ENCODE measurements at regions not wholly inside any gene's neighbourhood (a gene's known extent, or its start where the extent isn't known, plus 50 kb on each side); places are given as distances from the start of the nearest gene placed in this dataset.

GRCh38 chrX:2584251-2585157 lies 83.7 kb upstream of the DHRSX start:
- Histone ChIP-seq H3K9me3 (no peaks in the 10 kb centered on the region), H3K4me3 (no peak overlapping the region), H3K27ac (no peak overlapping the region), H3K36me3 (no peaks in the 10 kb centered on the region), H3K27me3 (replicated peaks; ENCODE audit: insufficient read depth) (no peaks in the 10 kb centered on the region), H3K4me1 (ENCODE audit: control insufficient read depth in 1 of 2, low read depth in 2 of 2) (peaks cover 0 to 14% of the 10 kb centered on the region in 2 donors)
- no peak for DNase-seq (ENCODE audit: low spot score)
- no peak for TF ChIP-seq CTCF (IDR thresholded peaks at IDR 0.05)
- no peak for ATAC-seq (ENCODE audit: insufficient number of reproducible peaks, low FRiP score, low read depth)

- H3K9me3 ChIP-seq: no peaks in the 10 kb centered on the region
- no peak for DNase-seq (ENCODE audit: low spot score)
- no peak for TF ChIP-seq CTCF (IDR thresholded peaks at IDR 0.05)
- H3K27ac ChIP-seq: no peak overlapping the region
- H3K4me1 ChIP-seq (ENCODE audit: control insufficient read depth in 1 of 2, low read depth in 2 of 2): peaks cover 0 to 14% of the 10 kb centered on the region in 2 donors
- H3K36me3 ChIP-seq: no peaks in the 10 kb centered on the region
- H3K27me3 ChIP-seq (replicated peaks; ENCODE audit: insufficient read depth): no peaks in the 10 kb centered on the region
- no peak for ATAC-seq (ENCODE audit: insufficient number of reproducible peaks, low FRiP score, low read depth)
- peak overlapping the region; percentile 19 for H3K4me3 ChIP-seq
Measured at GRCh38 chrX:2583194-2584162, 82.7 kb upstream of the DHRSX start.

- ATAC-seq (ENCODE audit: insufficient number of reproducible peaks, low FRiP score, low read depth): no peak
- Histone ChIP-seq H3K4me1 (ENCODE audit: control insufficient read depth in 1 of 2, low read depth in 2 of 2) (peaks cover 0 to 14% of the 10 kb centered on the region in 2 donors), H3K27me3 (replicated peaks; ENCODE audit: insufficient read depth) (no peaks in the 10 kb centered on the region), H3K27ac (no peak overlapping the region), H3K36me3 (no peaks in the 10 kb centered on the region), H3K4me3 (no peak overlapping the region), H3K9me3 (no peaks in the 10 kb centered on the region)
- TF ChIP-seq CTCF (IDR thresholded peaks at IDR 0.05): no peak
- no peak for DNase-seq (ENCODE audit: low spot score)
Measured at GRCh38 chrX:2582667-2583066, 81.9 kb upstream of the DHRSX start.

- no peaks in the 10 kb centered on the region for H3K27me3 ChIP-seq (replicated peaks; ENCODE audit: insufficient read depth)
- no peak overlapping the region for H3K4me3 ChIP-seq
- no peak overlapping the region for H3K27ac ChIP-seq
- H3K4me1 ChIP-seq (ENCODE audit: control insufficient read depth in 1 of 2, low read depth in 2 of 2): peaks cover 0 to 14% of the 10 kb centered on the region in 2 donors
- no peaks in the 10 kb centered on the region for H3K9me3 ChIP-seq
- DNase-seq (ENCODE audit: low spot score) (no peak), ATAC-seq (ENCODE audit: insufficient number of reproducible peaks, low FRiP score, low read depth) (no peak)
- no peak for TF ChIP-seq CTCF (IDR thresholded peaks at IDR 0.05)
- H3K36me3 ChIP-seq: no peaks in the 10 kb centered on the region
Measured at GRCh38 chrX:2581296-2581695, 80.5 kb upstream of the DHRSX start.

GRCh38 chrX:2578864-2579263 lies 78.1 kb upstream of the DHRSX start:
- DNase-seq (ENCODE audit: low spot score): no peak
- Histone ChIP-seq H3K4me1 (ENCODE audit: control insufficient read depth in 1 of 2, low read depth in 2 of 2) (peaks cover 0 to 13% of the 10 kb centered on the region in 2 donors), H3K36me3 (no peaks in the 10 kb centered on the region), H3K9me3 (no peaks in the 10 kb centered on the region), H3K4me3 (no peak overlapping the region), H3K27me3 (replicated peaks; ENCODE audit: insufficient read depth) (no peaks in the 10 kb centered on the region), H3K27ac (no peak overlapping the region)
- no peak for TF ChIP-seq CTCF (IDR thresholded peaks at IDR 0.05)
- ATAC-seq (ENCODE audit: insufficient number of reproducible peaks, low FRiP score, low read depth): no peak
